ENCODE measurements at regions not wholly inside any gene's neighbourhood (a gene's known extent, or its start where the extent isn't known, plus 50 kb on each side); places are given as distances from the start of the nearest gene placed in this dataset.

GRCh38 chr13:82224806-82225205 is 1657.5 kb downstream of the SLITRK1 start:
- H3K9ac ChIP-seq (ENCODE audit: low read depth, low read length), result no peak overlapping the region
- no peak overlapping the region for H4K5ac ChIP-seq (ENCODE audit: low read depth, low read length)
- ChIA-PET CTCF (no interaction called here), POLR2A (ENCODE audit: unreplicated experiment) (no interaction called here)
- no peak for TF ChIP-seq NFE2L2 (IDR thresholded peaks at IDR 0.05; ENCODE audit: low read depth, low read length)
- no peak for TF ChIP-seq BHLHE40 (IDR thresholded peaks at IDR 0.05; ENCODE audit: low read depth, low read length)
- no peak for TF ChIP-seq MXI1 (IDR thresholded peaks at IDR 0.05; ENCODE audit: borderline replicate concordance, low read depth, low read length)
- no peak for TF ChIP-seq CEBPB (IDR thresholded peaks at IDR 0.05; ENCODE audit: low read depth, low read length)
- TF ChIP-seq MAZ (IDR thresholded peaks at IDR 0.05; ENCODE audit: borderline replicate concordance, low read depth, low read length), result no peak
- no peak overlapping the region for H3K4me2 ChIP-seq (ENCODE audit: low read depth, low read length)
- no peak overlapping the region for H3K56ac ChIP-seq (ENCODE audit: extremely low read depth, insufficient read depth, low read length)
- H2AFZ ChIP-seq (replicated peaks; ENCODE audit: low read length, poor library complexity), result no peak overlapping the region
- H2AK5ac ChIP-seq (ENCODE audit: low read depth, low read length), result no peak overlapping the region
- no peak overlapping the region for H4K8ac ChIP-seq (ENCODE audit: low read depth in 2 of 2, low read length in 2 of 2)
- no peak overlapping the region for H3K4ac ChIP-seq (ENCODE audit: low read depth, low read length)
- ATAC-seq (ENCODE audit: low read depth) (no peak), DNase-seq (no peak)
- H3K4me3 ChIP-seq (ENCODE audit: insufficient read depth, low read depth, low read length), result no peak overlapping the region
- intact Hi-C loops (cut with micrococcal nuclease), result no loop called here
- in situ Hi-C loops (cut with MboI; ENCODE audit: low sequenced_read_pairs), result no loop called here
- no CpG with 5 or more reads among the region's 3 CpGs for WGBS, 2 experiments (ENCODE audit: extremely low coverage in 2 of 2, insufficient read length in 1 of 2)
- peaks cover 3% of the 10 kb centered on the region; the same call in 1 of the 2 replicates for H3K9me3 ChIP-seq (ENCODE audit: control insufficient read depth, insufficient read depth, low read length)
- H2BK15ac ChIP-seq (ENCODE audit: low read depth, low read length), result no peak overlapping the region
- H3K27me3 ChIP-seq (ENCODE audit: control insufficient read depth, insufficient read depth, low read length), result no peaks in the 10 kb centered on the region
- dilution Hi-C loops (cut with HindIII; ENCODE audit: low sequenced_read_pairs, unreplicated experiment), result no loop called here
- no peaks in the 10 kb centered on the region for H3K36me3 ChIP-seq (ENCODE audit: control insufficient read depth, insufficient read depth, low read length)
- H2BK5ac ChIP-seq (ENCODE audit: low read depth, low read length, poor library complexity, severe bottlenecking), result no peak overlapping the region
- no peaks in the 10 kb centered on the region for H3K79me1 ChIP-seq (ENCODE audit: low read depth in 1 of 2, low read length in 2 of 2)
- no peak overlapping the region for H3K23ac ChIP-seq (ENCODE audit: low read depth, low read length)
- no peak overlapping the region for H3K14ac ChIP-seq (replicated peaks; ENCODE audit: low read depth, low read length)
- no peak overlapping the region for H2AK9ac ChIP-seq (replicated peaks; ENCODE audit: low read depth, low read length, poor library complexity)
- no peak overlapping the region for H3K18ac ChIP-seq (ENCODE audit: low read depth, low read length)
- H2BK20ac ChIP-seq (ENCODE audit: low read depth, low read length), result no peak overlapping the region
- no peak overlapping the region for H2BK120ac ChIP-seq (ENCODE audit: low read depth, low read length)
- BruUV-seq (replicated peaks), result no TSS peak
- no peak overlapping the region for H4K91ac ChIP-seq (ENCODE audit: insufficient read depth, low read depth, low read length)
- H3K27ac ChIP-seq (ENCODE audit: insufficient read depth, low read length), result no peak overlapping the region
- no peaks in the 10 kb centered on the region for H3K4me1 ChIP-seq (ENCODE audit: control insufficient read depth, insufficient read depth, low read length)
- H4K20me1 ChIP-seq (ENCODE audit: insufficient read depth, low read length), result no peaks in the 10 kb centered on the region
- H3K9me1 ChIP-seq (ENCODE audit: insufficient read depth, low read length), result no peaks in the 10 kb centered on the region

Measured in IMR-90 (cell line).